H9 (cell line): ENCODE measurements at regions not wholly inside any gene's neighbourhood (a gene's known extent, or its start where the extent isn't known, plus 50 kb on each side); places are given as distances from the start of the nearest gene placed in this dataset.

Source experiments
- DNase-seq: peaks from one replicate; pipeline ENCODE4 v3.0.0-alpha.2; 2017
- H2AFZ ChIP-seq: one replicate; pipeline ENCODE4 v1.6.1; 2013; ENCODE audit warnings: mild to moderate bottlenecking, low read length, control low read depth, moderate library complexity
- H2AK5ac ChIP-seq: 2 replicates; pipeline ENCODE4 v1.6.1; 2013; ENCODE audit warnings: low read length, control low read depth, mixed read lengths; ENCODE audit not compliant: insufficient read length
- H2BK120ac ChIP-seq: one replicate; pipeline ENCODE4 v1.6.1; 2013; ENCODE audit warnings: low read depth, mild to moderate bottlenecking, low read length, control low read depth, inconsistent platforms; ENCODE audit not compliant: poor library complexity, severe bottlenecking
- H2BK12ac ChIP-seq: 2 replicates; pipeline ENCODE4 v1.6.1; 2013; ENCODE audit warnings: low read length, control low read depth, mixed read lengths, low read depth; ENCODE audit not compliant: insufficient read length
- H2BK15ac ChIP-seq: 2 replicates; pipeline ENCODE4 v1.6.1; 2013; ENCODE audit warnings: low read depth, low read length, control low read depth
- H2BK20ac ChIP-seq: one replicate; pipeline ENCODE4 v1.6.1; 2013; ENCODE audit warnings: low read depth, mild to moderate bottlenecking, low read length, control low read depth, inconsistent platforms; ENCODE audit not compliant: poor library complexity, severe bottlenecking
- H2BK5ac ChIP-seq: 2 replicates; pipeline ENCODE4 v1.6.1; 2013; ENCODE audit warnings: low read length, control low read depth, mixed read lengths; ENCODE audit not compliant: insufficient read length
- H3K14ac ChIP-seq: 2 replicates; pipeline ENCODE4 v1.6.1; 2013; ENCODE audit warnings: low read length, control low read depth; ENCODE audit not compliant: insufficient read depth
- H3K18ac ChIP-seq: 2 replicates; pipeline ENCODE4 v1.6.1; 2013; ENCODE audit warnings: low read depth, mild to moderate bottlenecking, mixed read lengths, low read length, control low read depth; ENCODE audit not compliant: insufficient read length
- H3K23ac ChIP-seq: 2 replicates; pipeline ENCODE4 v1.6.1; 2013; ENCODE audit warnings: low read length, control low read depth, mixed read lengths, low read depth; ENCODE audit not compliant: insufficient read length
- H3K23me2 ChIP-seq: 2 replicates; pipeline ENCODE4 v1.6.1; 2013; ENCODE audit warnings: low read depth, mild to moderate bottlenecking, mixed read lengths, low read length, control low read depth; ENCODE audit not compliant: insufficient read length, poor library complexity, severe bottlenecking
- H3K27ac ChIP-seq: 2 replicates; pipeline ENCODE4 v1.5.1; 2013; ENCODE audit warnings: low read length, control low read depth, mixed read lengths, low read depth; ENCODE audit not compliant: insufficient read length
- H3K27me3 ChIP-seq: 2 replicates; pipeline ENCODE4 v1.6.1; 2013; ENCODE audit warnings: low read length, control low read depth, inconsistent platforms; ENCODE audit not compliant: insufficient read depth
- H3K4ac ChIP-seq: 2 replicates; pipeline ENCODE4 v1.6.1; 2013; ENCODE audit warnings: low read depth, mild to moderate bottlenecking, control low read depth, inconsistent platforms, low read length, moderate library complexity
- H3K4me1 ChIP-seq: 2 replicates; pipeline ENCODE4 v1.6.1; 2013; ENCODE audit warnings: low read length, control low read depth, inconsistent platforms; ENCODE audit not compliant: insufficient read depth
- H3K4me2 ChIP-seq: 2 replicates; pipeline ENCODE4 v1.6.1; 2013; ENCODE audit warnings: low read length, control low read depth, mixed read lengths; ENCODE audit not compliant: insufficient read length, insufficient read depth
- H3K56ac ChIP-seq: 2 replicates; pipeline ENCODE4 v1.6.1; 2013; ENCODE audit warnings: low read depth, mild to moderate bottlenecking, mixed read lengths, low read length, control low read depth; ENCODE audit not compliant: insufficient read length
- H3K79me1 ChIP-seq: 2 replicates; pipeline ENCODE4 v1.6.1; 2013; ENCODE audit warnings: low read depth, mild to moderate bottlenecking, moderate library complexity, low read length, control low read depth, inconsistent platforms; ENCODE audit not compliant: insufficient read depth, poor library complexity, severe bottlenecking
- H3K79me2 ChIP-seq: 2 replicates; pipeline ENCODE4 v1.6.1; 2013; ENCODE audit warnings: low read length, control low read depth, inconsistent platforms; ENCODE audit not compliant: insufficient read depth
- H3K9ac ChIP-seq: 2 replicates; pipeline ENCODE4 v1.6.1; 2013; ENCODE audit warnings: low read length, control low read depth, mixed read lengths; ENCODE audit not compliant: insufficient read length; ENCODE audit errors: extremely low read depth
- H3K9me3 ChIP-seq: one replicate; pipeline ENCODE4 v1.6.1; 2013; ENCODE audit warnings: low read depth, low read length, inconsistent platforms; ENCODE audit not compliant: control insufficient read depth
- H3T11ph ChIP-seq: one replicate; pipeline ENCODE4 v1.6.1; 2013; ENCODE audit warnings: mild to moderate bottlenecking, low read length, control low read depth, inconsistent platforms
- H4K20me1 ChIP-seq: one replicate; pipeline ENCODE4 v1.6.1; 2013; ENCODE audit not compliant: control insufficient read depth, insufficient read length, insufficient read depth
- H4K5ac ChIP-seq: 2 replicates; pipeline ENCODE4 v1.6.1; 2013; ENCODE audit warnings: low read depth, mild to moderate bottlenecking, mixed read lengths, low read length, control low read depth; ENCODE audit not compliant: insufficient read length
- H4K8ac ChIP-seq: replicated peaks from 2 replicates; pipeline ENCODE4 v1.6.1; 2013; ENCODE audit warnings: low read length, control low read depth, mixed read lengths, low read depth; ENCODE audit not compliant: insufficient read length
- H4K91ac ChIP-seq: 2 replicates; pipeline ENCODE4 v1.6.1; 2013; ENCODE audit warnings: low read depth, mild to moderate bottlenecking, moderate library complexity, mixed read lengths, low read length, control low read depth; ENCODE audit not compliant: insufficient read length
- H3K27ac Mint-ChIP-seq, 3 experiments: 2 replicates in 2 of 3; 3 replicates in 1 of 3; pipeline ENCODE4 v1.8.0; 2020 to 2021; ENCODE audit warnings: mixed read lengths in 3 of 3, mild to moderate bottlenecking in 1 of 3, moderate library complexity in 1 of 3
- H3K27me3 Mint-ChIP-seq: 2 replicates; pipeline ENCODE4 v1.8.0; 2021; ENCODE audit warnings: low read depth, mild to moderate bottlenecking, moderate library complexity, mixed read lengths
- H3K36me3 Mint-ChIP-seq, 3 experiments: 2 replicates in 2 of 3; 3 replicates in 1 of 3; pipeline ENCODE4 v1.8.0; 2020 to 2021; ENCODE audit warnings: low read depth in 3 of 3, mixed read lengths in 3 of 3; ENCODE audit not compliant: insufficient read depth in 1 of 3
- H3K4me1 Mint-ChIP-seq, 2 experiments: 2 replicates each; pipeline ENCODE4 v1.8.0; 2020; ENCODE audit warnings: mixed read lengths in 2 of 2
- H3K4me3 Mint-ChIP-seq, 2 experiments: 2 replicates in 1 of 2; 3 replicates in 1 of 2; pipeline ENCODE4 v1.8.0; 2020 to 2021; ENCODE audit warnings: mild to moderate bottlenecking in 2 of 2, mixed read lengths in 2 of 2, moderate library complexity in 1 of 2
- H3K9me3 Mint-ChIP-seq, 2 experiments: 2 replicates in 1 of 2; 3 replicates in 1 of 2; pipeline ENCODE4 v1.8.0; 2020; ENCODE audit warnings: mild to moderate bottlenecking in 2 of 2, mixed read lengths in 2 of 2, moderate library complexity in 1 of 2
- CTCF ChIP-seq: fragments of 200-600 bp; sonication (generic); conservative IDR thresholded peaks from 3 replicates; pipeline ENCODE4 v1.8.0; 2021; ENCODE audit warnings: antibody characterized with exemption, mild to moderate bottlenecking
- WGBS: extraction: QIAGEN DNeasy Blood & Tissue Kit; methylation state at CpG from one replicate; pipeline ENCODE4 v1.1.7; 2013; ENCODE audit warnings: missing lambda C conversion rate, low lambda C conversion rate, mixed read lengths; ENCODE audit not compliant: insufficient read length; ENCODE audit errors: extremely low coverage; 5-methylcytosine and 5-hydroxymethylcytosine counted together

GRCh38 chr15:95450413-95450812 is 880.1 kb upstream of the NR2F2 start:
- Histone ChIP-seq H3K9ac (no peak overlapping the region), H3K18ac (no peak overlapping the region), H4K8ac (no peak overlapping the region), H2BK20ac (no peak overlapping the region), H3K23ac (no peak overlapping the region), H2AFZ (no peak overlapping the region), H4K20me1 (no peaks in the 10 kb centered on the region), H3K23me2 (no peaks in the 10 kb centered on the region), H3K9me3 (no peaks in the 10 kb centered on the region), H4K91ac (no peak overlapping the region), H3K14ac (no peak overlapping the region), H3K27ac (no peak overlapping the region), H2BK5ac (no peak overlapping the region), H3K79me2 (no peaks in the 10 kb centered on the region), H2AK5ac (no peak overlapping the region), H3K4ac (no peak overlapping the region), H3K56ac (no peak overlapping the region), H4K5ac (no peak overlapping the region), H3K4me1 (no peaks in the 10 kb centered on the region), H3T11ph (no peak overlapping the region), H3K79me1 (no peaks in the 10 kb centered on the region), H3K4me2 (no peak overlapping the region), H3K27me3 (no peaks in the 10 kb centered on the region), H2BK15ac (no peak overlapping the region), H2BK120ac (no peak overlapping the region), H2BK12ac (no peak overlapping the region)
- peaks cover 0 to 5% of the 10 kb centered on the region in 2 experiments; a peak in 1 of 4 replicates for H3K4me1 Mint-ChIP-seq
- no peaks in the 10 kb centered on the region for H3K27me3 Mint-ChIP-seq
- no peak for DNase-seq
- no peak overlapping the region for H3K4me3 Mint-ChIP-seq
- H3K36me3 Mint-ChIP-seq: no peaks in the 10 kb centered on the region
- no peak for TF ChIP-seq CTCF
- H3K9me3 Mint-ChIP-seq: no peaks in the 10 kb centered on the region
- no CpG with 5 or more reads among the region's 1 CpG for WGBS
- H3K27ac Mint-ChIP-seq: no peak overlapping the region; a peak in 1 of 7 replicates
